ENCODE measurements at regions not wholly inside any gene's neighbourhood (a gene's known extent, or its start where the extent isn't known, plus 50 kb on each side); places are given as distances from the start of the nearest gene placed in this dataset.
A peak's percentile ranks its signal among the peaks of the same experiment; 100 is the strongest.

DNA sequence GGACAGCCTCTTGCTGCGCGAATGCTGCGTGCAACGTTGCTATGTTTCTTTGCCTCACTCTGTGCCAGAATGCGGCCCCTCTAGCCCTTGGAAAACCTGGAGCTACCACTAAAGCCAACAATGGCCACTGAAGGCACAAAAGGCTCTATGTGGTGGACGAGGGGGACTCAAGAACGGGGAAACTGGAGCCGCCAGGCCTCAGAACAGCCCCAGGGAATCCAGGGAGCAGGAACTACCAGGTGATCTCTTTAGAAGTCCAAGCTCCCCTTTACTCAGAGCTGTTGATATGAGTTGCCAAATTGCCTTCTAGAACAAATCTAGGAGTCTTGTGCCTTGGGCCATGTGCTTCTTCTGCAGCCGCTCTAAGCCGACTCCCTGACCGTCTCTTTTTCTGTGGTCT lies 113.8 kb upstream of the ERRFI1 start:
- no peaks in the 10 kb centered on the region for H3K9me3 Mint-ChIP-seq (ENCODE audit: low read depth, unreplicated experiment)

DNA sequence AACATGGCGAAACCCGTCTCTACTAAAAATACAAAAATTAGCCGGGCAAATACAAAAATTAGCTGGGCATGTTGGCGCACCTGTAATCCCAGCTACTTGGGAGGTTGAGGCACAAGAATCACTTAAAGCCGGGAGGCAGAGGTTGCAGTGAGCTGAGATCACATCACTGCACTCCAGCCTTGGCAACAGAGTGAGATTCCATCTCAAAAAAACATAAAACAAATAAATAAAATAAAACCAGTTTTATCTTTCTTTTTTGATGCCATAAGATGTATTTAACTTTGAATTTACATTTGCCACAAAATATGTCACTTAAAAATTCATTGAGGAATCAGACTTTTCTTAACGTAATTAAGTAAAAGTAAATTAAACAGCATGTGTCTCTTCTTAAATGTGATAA lies 113.3 kb upstream of the ERRFI1 start:
- CTCF ChIA-PET = no interaction called here
- H3K27me3 Mint-ChIP-seq (ENCODE audit: unreplicated experiment) = no peaks in the 10 kb centered on the region
- no peak overlapping the region for H3K4me3 Mint-ChIP-seq (ENCODE audit: low read depth, unreplicated experiment)
- H3K36me3 Mint-ChIP-seq (ENCODE audit: insufficient read depth, unreplicated experiment) = peaks cover 6% of the 10 kb centered on the region
- no peak for DNase-seq
- BruUV-seq (replicated peaks) = no TSS peak
- TF ChIP-seq, protein P1, sequence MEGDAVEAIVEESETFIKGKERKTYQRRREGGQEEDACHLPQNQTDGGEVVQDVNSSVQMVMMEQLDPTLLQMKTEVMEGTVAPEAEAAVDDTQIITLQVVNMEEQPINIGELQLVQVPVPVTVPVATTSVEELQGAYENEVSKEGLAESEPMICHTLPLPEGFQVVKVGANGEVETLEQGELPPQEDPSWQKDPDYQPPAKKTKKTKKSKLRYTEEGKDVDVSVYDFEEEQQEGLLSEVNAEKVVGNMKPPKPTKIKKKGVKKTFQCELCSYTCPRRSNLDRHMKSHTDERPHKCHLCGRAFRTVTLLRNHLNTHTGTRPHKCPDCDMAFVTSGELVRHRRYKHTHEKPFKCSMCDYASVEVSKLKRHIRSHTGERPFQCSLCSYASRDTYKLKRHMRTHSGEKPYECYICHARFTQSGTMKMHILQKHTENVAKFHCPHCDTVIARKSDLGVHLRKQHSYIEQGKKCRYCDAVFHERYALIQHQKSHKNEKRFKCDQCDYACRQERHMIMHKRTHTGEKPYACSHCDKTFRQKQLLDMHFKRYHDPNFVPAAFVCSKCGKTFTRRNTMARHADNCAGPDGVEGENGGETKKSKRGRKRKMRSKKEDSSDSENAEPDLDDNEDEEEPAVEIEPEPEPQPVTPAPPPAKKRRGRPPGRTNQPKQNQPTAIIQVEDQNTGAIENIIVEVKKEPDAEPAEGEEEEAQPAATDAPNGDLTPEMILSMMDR (IDR thresholded peaks at IDR 0.05; ENCODE audit: unreplicated experiment) = no peak
- H3K9me3 Mint-ChIP-seq (ENCODE audit: low read depth, unreplicated experiment) = no peaks in the 10 kb centered on the region
- H3K4me1 Mint-ChIP-seq (ENCODE audit: low read depth, unreplicated experiment) = peaks cover 28% of the 10 kb centered on the region
- H3K27ac Mint-ChIP-seq (ENCODE audit: unreplicated experiment) = no peak overlapping the region
- intact Hi-C loops (cut with micrococcal nuclease; ENCODE audit: unreplicated experiment) = loop anchor here (5.0 kb wide), 1 partner anchor 42 kb away; no protein-coding TSS in a partner anchor

More for the DNA sequence above, 113.8 kb upstream of the ERRFI1 start:
- DNase-seq = no peak
- Mint-ChIP-seq H3K4me1 (ENCODE audit: low read depth, unreplicated experiment) (peaks cover 28% of the 10 kb centered on the region), H3K27me3 (ENCODE audit: unreplicated experiment) (no peaks in the 10 kb centered on the region), H3K4me3 (ENCODE audit: low read depth, unreplicated experiment) (no peak overlapping the region), H3K27ac (ENCODE audit: unreplicated experiment) (no peak overlapping the region), H3K36me3 (ENCODE audit: insufficient read depth, unreplicated experiment) (peaks cover 6% of the 10 kb centered on the region)
- TF ChIP-seq, protein P1 (IDR thresholded peaks at IDR 0.05; ENCODE audit: unreplicated experiment) = no peak
- no TSS peak for BruUV-seq (replicated peaks)
- CTCF ChIA-PET = no interaction called here
- intact Hi-C loops (cut with micrococcal nuclease; ENCODE audit: unreplicated experiment) = loop anchor here (5.0 kb wide), 1 partner anchor 43 kb away; no protein-coding TSS in a partner anchor

DNA sequence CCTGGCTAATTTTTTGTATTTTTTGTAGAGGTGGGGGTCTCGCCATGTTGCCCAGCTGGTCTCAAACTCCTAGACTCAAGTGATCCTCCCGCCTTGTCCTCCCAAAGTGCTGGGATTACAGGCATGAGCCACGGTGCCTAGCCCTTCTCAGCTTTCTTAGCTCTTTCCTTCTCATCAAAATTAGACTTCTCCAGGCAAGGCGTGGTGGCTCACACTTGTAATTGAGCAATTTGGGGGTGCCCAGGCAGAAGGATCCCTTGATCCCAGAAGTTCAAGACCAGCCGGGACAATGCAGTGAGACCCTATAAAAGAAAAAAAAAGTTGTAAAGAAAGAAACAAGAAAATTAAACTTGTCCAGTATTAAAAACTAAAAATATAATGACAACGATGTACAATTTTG lies 112.6 kb upstream of the ERRFI1 start:
- no TSS peak for BruUV-seq (replicated peaks)
- intact Hi-C loops (cut with micrococcal nuclease; ENCODE audit: unreplicated experiment) = loop anchor here (5.0 kb wide), 1 partner anchor 41 kb away; no protein-coding TSS in a partner anchor
- TF ChIP-seq, protein P1 (IDR thresholded peaks at IDR 0.05; ENCODE audit: unreplicated experiment) = no peak
- peaks cover 6% of the 10 kb centered on the region for H3K36me3 Mint-ChIP-seq (ENCODE audit: insufficient read depth, unreplicated experiment)
- H3K4me1 Mint-ChIP-seq (ENCODE audit: low read depth, unreplicated experiment) = peaks cover 29% of the 10 kb centered on the region
- no peak for DNase-seq
- H3K27me3 Mint-ChIP-seq (ENCODE audit: unreplicated experiment) = no peaks in the 10 kb centered on the region
- CTCF ChIA-PET = interaction anchor here (1.2 to 1.4 kb wide), 3 partner anchors 16 to 43 kb away, joined by 3 read pairs; no protein-coding TSS in a partner anchor
- no peak overlapping the region for H3K27ac Mint-ChIP-seq (ENCODE audit: unreplicated experiment)
- H3K9me3 Mint-ChIP-seq (ENCODE audit: low read depth, unreplicated experiment) = no peaks in the 10 kb centered on the region
- H3K4me3 Mint-ChIP-seq (ENCODE audit: low read depth, unreplicated experiment) = peak overlapping the region; percentile 11

DNA sequence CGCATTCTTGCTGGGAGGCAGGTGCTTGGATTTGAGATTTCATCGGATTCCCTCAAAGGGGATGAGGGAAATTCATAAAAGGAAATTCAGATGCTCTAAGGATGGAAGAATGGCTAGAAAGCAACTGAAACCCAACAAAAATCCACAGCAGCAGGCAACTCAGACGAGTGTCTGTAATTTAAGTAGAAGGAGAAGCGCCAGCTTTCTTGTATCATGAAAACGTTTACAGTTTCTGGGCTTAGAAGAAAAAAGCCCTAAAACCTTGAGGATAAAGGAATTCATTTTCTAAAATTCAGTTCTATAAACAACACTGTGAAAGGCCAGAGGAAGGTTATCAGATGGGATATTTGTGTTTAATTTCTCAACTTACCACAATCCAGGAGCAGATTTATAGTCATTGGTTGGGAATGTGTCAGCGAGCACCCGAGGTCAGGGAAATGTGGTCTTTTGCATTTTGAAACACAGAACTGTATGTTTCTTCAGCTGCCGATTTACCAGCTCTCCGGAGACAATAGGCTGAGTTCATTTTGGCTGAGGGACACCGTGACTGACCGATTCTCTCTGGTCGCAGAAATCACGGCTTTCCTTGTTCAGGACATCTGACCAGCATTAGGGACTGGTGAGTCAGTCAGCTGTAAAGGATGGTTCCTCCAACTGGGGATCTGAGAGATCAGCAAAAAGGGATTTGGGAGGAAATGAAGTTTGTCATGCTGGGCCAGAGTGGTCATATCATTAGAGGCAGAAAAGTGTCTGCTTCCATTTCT lies 111.6 kb upstream of the ERRFI1 start:
- Mint-ChIP-seq H3K9me3 (ENCODE audit: low read depth, unreplicated experiment) (no peaks in the 10 kb centered on the region), H3K27ac (ENCODE audit: unreplicated experiment) (peak overlapping the region; percentile 92), H3K36me3 (ENCODE audit: insufficient read depth, unreplicated experiment) (peaks cover 6% of the 10 kb centered on the region), H3K27me3 (ENCODE audit: unreplicated experiment) (no peaks in the 10 kb centered on the region), H3K4me3 (ENCODE audit: low read depth, unreplicated experiment) (peak overlapping the region; percentile 41), H3K4me1 (ENCODE audit: low read depth, unreplicated experiment) (peaks cover 33% of the 10 kb centered on the region)
- TF ChIP-seq, protein P1 (IDR thresholded peaks at IDR 0.05; ENCODE audit: unreplicated experiment) = no peak
- peak; percentile 33 for DNase-seq
- CTCF ChIA-PET = interaction anchor here (0.6 to 1.4 kb wide), 8 partner anchors 16 to 126 kb away, joined by 3 to 9 read pairs (median 3); no protein-coding TSS in a partner anchor
- intact Hi-C loops (cut with micrococcal nuclease; ENCODE audit: unreplicated experiment) = loop anchor here (5.0 kb wide), 1 partner anchor 40 kb away; no protein-coding TSS in a partner anchor
- BruUV-seq (replicated peaks) = no TSS peak

Measured in Calu3 (cell line).